HepG2 (cell line): ENCODE measurements at regions not wholly inside any gene's neighbourhood (a gene's known extent, or its start where the extent isn't known, plus 50 kb on each side); places are given as distances from the start of the nearest gene placed in this dataset.
A peak's percentile ranks its signal among the peaks of the same experiment; 100 is the strongest.

Experiments used
- ARID5B ChIP-seq: IDR thresholded peaks from 2 replicates; pipeline ENCODE4 v1.4.0; 2020; ENCODE audit warnings: mild to moderate bottlenecking, missing genetic modification reagents
- ASH2L ChIP-seq: fragments of 300-600, 200-600 bp; sonication (generic); IDR thresholded peaks from 2 replicates; pipeline ENCODE4 v1.7.0; 2017; ENCODE audit warnings: low read depth, mild to moderate bottlenecking, moderate library complexity, mixed read lengths, low read length; ENCODE audit not compliant: insufficient read length
- CBX5 ChIP-seq: sonication (generic); formaldehyde crosslinking; IDR thresholded peaks from 2 replicates; pipeline ENCODE4 v1.4.0; 2020; ENCODE audit warnings: missing genetic modification reagents, borderline replicate concordance
- FOSL2 ChIP-seq: sonication (generic); formaldehyde crosslinking; IDR thresholded peaks from 2 replicates; pipeline ENCODE4 v1.4.0; 2020; ENCODE audit warnings: missing genetic modification reagents
- FUBP1 ChIP-seq: sonication (generic); formaldehyde crosslinking; IDR thresholded peaks from 2 replicates; pipeline ENCODE4 v1.5.1; 2020; ENCODE audit warnings: missing genetic modification reagents, mild to moderate bottlenecking, borderline replicate concordance
- GLMP ChIP-seq: sonication (generic); formaldehyde crosslinking; IDR thresholded peaks from 2 replicates; pipeline ENCODE4 v1.9.0; 2021; ENCODE audit warnings: missing genetic modification reagents, mild to moderate bottlenecking, borderline replicate concordance
- HDAC6 ChIP-seq: fragments of 200-600 bp; sonication (generic); IDR thresholded peaks from 2 replicates; pipeline ENCODE4 v1.7.0; 2017; ENCODE audit warnings: mild to moderate bottlenecking, antibody characterized with exemption, low read length, low read depth
- KDM5B ChIP-seq: sonication (generic); formaldehyde crosslinking; IDR thresholded peaks from 2 replicates; pipeline ENCODE4 v1.4.0; 2020; ENCODE audit warnings: missing genetic modification reagents, mild to moderate bottlenecking, borderline replicate concordance
- MIXL1 ChIP-seq: IDR thresholded peaks from 2 replicates; pipeline ENCODE4 v1.6.1; 2016
- PHF21A ChIP-seq: sonication (generic); formaldehyde crosslinking; IDR thresholded peaks from 2 replicates; pipeline ENCODE4 v1.5.0; 2020; ENCODE audit warnings: mild to moderate bottlenecking, missing genetic modification reagents
- RARG ChIP-seq: sonication (generic); formaldehyde crosslinking; IDR thresholded peaks from 2 replicates; pipeline ENCODE4 v1.4.0; 2020; ENCODE audit warnings: low read depth, mild to moderate bottlenecking, missing genetic modification reagents
- SAFB2 ChIP-seq: sonication (generic); formaldehyde crosslinking; IDR thresholded peaks from 2 replicates; pipeline ENCODE4 v1.5.1; 2020; ENCODE audit warnings: missing genetic modification reagents, low read depth, mild to moderate bottlenecking, borderline replicate concordance
- SMAD9 ChIP-seq: sonication (generic); formaldehyde crosslinking; IDR thresholded peaks from 2 replicates; pipeline ENCODE4 v1.5.1; 2020; ENCODE audit warnings: mild to moderate bottlenecking, missing genetic modification reagents
- SOX6 ChIP-seq, 2 experiments: fragments of 450-650 bp in 1 of 2; sonication (generic) in 1 of 2; formaldehyde crosslinking in 1 of 2; IDR thresholded peaks; 2 replicates each; pipeline versions ENCODE4 v1.4.0 to v1.6.1; 2017 to 2020; ENCODE audit warnings: antibody characterized with exemption in 1 of 2, mild to moderate bottlenecking in 1 of 2, missing genetic modification reagents in 1 of 2
- TSC22D2 ChIP-seq: sonication (generic); formaldehyde crosslinking; IDR thresholded peaks from 2 replicates; pipeline ENCODE4 v1.5.1; 2020; ENCODE audit warnings: missing genetic modification reagents, mild to moderate bottlenecking, borderline replicate concordance
- ZNF18 ChIP-seq: sonication (generic); formaldehyde crosslinking; IDR thresholded peaks from 2 replicates; pipeline ENCODE4 v1.8.0; 2022; ENCODE audit warnings: mild to moderate bottlenecking, missing genetic modification reagents; ENCODE audit not compliant: insufficient replicate concordance
- ZNF326 ChIP-seq: sonication (generic); formaldehyde crosslinking; IDR thresholded peaks from 2 replicates; pipeline ENCODE4 v1.4.0; 2020; ENCODE audit warnings: missing genetic modification reagents, borderline replicate concordance
- ZNF552 ChIP-seq: sonication (generic); formaldehyde crosslinking; IDR thresholded peaks from 2 replicates; pipeline ENCODE4 v1.9.0; 2022; ENCODE audit warnings: missing genetic modification reagents, mild to moderate bottlenecking, borderline replicate concordance
- ZNF607 ChIP-seq: sonication (generic); formaldehyde crosslinking; IDR thresholded peaks from 2 replicates; pipeline ENCODE4 v1.5.1; 2020; ENCODE audit warnings: missing genetic modification reagents, mild to moderate bottlenecking, borderline replicate concordance
- ZNF678 ChIP-seq: sonication (generic); formaldehyde crosslinking; IDR thresholded peaks from 2 replicates; pipeline ENCODE4 v1.4.0; 2020; ENCODE audit warnings: mild to moderate bottlenecking, missing genetic modification reagents
- ZSCAN9 ChIP-seq: IDR thresholded peaks from 2 replicates; pipeline ENCODE4 v1.6.1; 2016; ENCODE audit warnings: borderline replicate concordance

GRCh38 chr18:42242758-42243157 lies 287.7 kb downstream of the PIK3C3 start (continued):
- 0 out of 2 replicates have a peak, but pooled peaks have one; percentile 32 for TF ChIP-seq ZSCAN9
- no peak for TF ChIP-seq CBX5
- no peak for TF ChIP-seq ZNF607 (CRISPR knock-in tag)
- TF ChIP-seq KDM5B (CRISPR knock-in tag), result no peak
- no peak for TF ChIP-seq FOSL2 (CRISPR knock-in tag)
- peak; percentile 50; the same call in 1 of the 2 replicates for TF ChIP-seq MIXL1
- TF ChIP-seq PHF21A, result no peak
- no peak for TF ChIP-seq FUBP1
- TF ChIP-seq SOX6 (IDR thresholded peaks at IDR 0.05), result no peak
- TF ChIP-seq SOX6 (CRISPR knock-in tag; IDR thresholded peaks at IDR 0.05), result peak; percentile 84
- TF ChIP-seq SMAD9 (CRISPR knock-in tag), result no peak
- no peak for TF ChIP-seq TSC22D2
- peak; percentile 22 for TF ChIP-seq ASH2L
- no peak for TF ChIP-seq ZNF678 (CRISPR knock-in tag)
- TF ChIP-seq ZNF552, result no peak
- TF ChIP-seq GLMP, result no peak
- no peak for TF ChIP-seq ZNF326 (CRISPR knock-in tag)
- TF ChIP-seq HDAC6, result no peak
- TF ChIP-seq SAFB2 (CRISPR knock-in tag), result no peak
- no peak for TF ChIP-seq RARG (CRISPR knock-in tag)
- TF ChIP-seq ZNF18, result no peak
- TF ChIP-seq ARID5B (CRISPR knock-in tag), result peak; percentile 84
